Bronchial epithelial cell (primary cell): ENCODE measurements at regions not wholly inside any gene's neighbourhood (a gene's known extent, or its start where the extent isn't known, plus 50 kb on each side); places are given as distances from the start of the nearest gene placed in this dataset.
A peak's percentile ranks its signal among the peaks of the same experiment; 100 is the strongest.

ENCODE experiments used
- DNase-seq: peaks from one replicate; pipeline ENCODE4 v3.0.0-alpha.2; 2010; ENCODE audit warnings: low read depth
- FAIRE-seq: peaks from 2 replicates; lab custom pipeline; 2011; peaks lifted over from hg19 to GRCh38; lab: Jason Lieb, UNC
- H3K27me3 ChIP-seq: 2 replicates; pipeline ENCODE4 v1.5.1; 2011; ENCODE audit warnings: low read length; ENCODE audit not compliant: control insufficient read depth, insufficient read depth
- H3K36me3 ChIP-seq: 2 replicates; pipeline ENCODE4 v1.5.1; 2011; ENCODE audit warnings: low read length; ENCODE audit not compliant: control insufficient read depth, insufficient read depth
- H3K4me3 ChIP-seq: 2 replicates; pipeline ENCODE4 v1.5.1; 2011; ENCODE audit warnings: mild to moderate bottlenecking, low read depth, low read length, control low read depth
- TF ChIP-seq, protein P1 (sequence below): IDR thresholded peaks from 2 replicates; pipeline ENCODE4 v1.5.1; 2011; ENCODE audit warnings: mild to moderate bottlenecking, moderate library complexity, low read length, control low read depth, inconsistent platforms; ENCODE audit not compliant: insufficient read depth, severe bottlenecking

- no peaks in the 10 kb centered on the region for H3K36me3 ChIP-seq
- H3K27me3 ChIP-seq, result no peaks in the 10 kb centered on the region
- peak; percentile 28 for FAIRE-seq
- DNase-seq, result no peak
- TF ChIP-seq, protein P1, sequence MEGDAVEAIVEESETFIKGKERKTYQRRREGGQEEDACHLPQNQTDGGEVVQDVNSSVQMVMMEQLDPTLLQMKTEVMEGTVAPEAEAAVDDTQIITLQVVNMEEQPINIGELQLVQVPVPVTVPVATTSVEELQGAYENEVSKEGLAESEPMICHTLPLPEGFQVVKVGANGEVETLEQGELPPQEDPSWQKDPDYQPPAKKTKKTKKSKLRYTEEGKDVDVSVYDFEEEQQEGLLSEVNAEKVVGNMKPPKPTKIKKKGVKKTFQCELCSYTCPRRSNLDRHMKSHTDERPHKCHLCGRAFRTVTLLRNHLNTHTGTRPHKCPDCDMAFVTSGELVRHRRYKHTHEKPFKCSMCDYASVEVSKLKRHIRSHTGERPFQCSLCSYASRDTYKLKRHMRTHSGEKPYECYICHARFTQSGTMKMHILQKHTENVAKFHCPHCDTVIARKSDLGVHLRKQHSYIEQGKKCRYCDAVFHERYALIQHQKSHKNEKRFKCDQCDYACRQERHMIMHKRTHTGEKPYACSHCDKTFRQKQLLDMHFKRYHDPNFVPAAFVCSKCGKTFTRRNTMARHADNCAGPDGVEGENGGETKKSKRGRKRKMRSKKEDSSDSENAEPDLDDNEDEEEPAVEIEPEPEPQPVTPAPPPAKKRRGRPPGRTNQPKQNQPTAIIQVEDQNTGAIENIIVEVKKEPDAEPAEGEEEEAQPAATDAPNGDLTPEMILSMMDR, result no peak
- H3K4me3 ChIP-seq, result no peak overlapping the region
Measured at GRCh38 chr12:77584860-77585259, 245.8 kb upstream of the NAV3 start.

GRCh38 chr12:77578466-77579220, 252.1 kb upstream of the NAV3 start:
- Histone ChIP-seq H3K27me3 (no peaks in the 10 kb centered on the region), H3K4me3 (no peak overlapping the region), H3K36me3 (no peaks in the 10 kb centered on the region)
- DNase-seq (no peak), FAIRE-seq (no peak)
- TF ChIP-seq, protein P1, result no peak

- TF ChIP-seq, protein P1, result no peak
- H3K27me3 ChIP-seq, result no peaks in the 10 kb centered on the region
- no peak overlapping the region for H3K4me3 ChIP-seq
- no peak for DNase-seq
- no peak for FAIRE-seq
- no peaks in the 10 kb centered on the region for H3K36me3 ChIP-seq
Measured at GRCh38 chr12:77577791-77578190, 252.9 kb upstream of the NAV3 start.

GRCh38 chr12:77575376-77575919, 255.2 kb upstream of the NAV3 start:
- no peaks in the 10 kb centered on the region for H3K36me3 ChIP-seq
- FAIRE-seq (no peak), DNase-seq (no peak)

DNA sequence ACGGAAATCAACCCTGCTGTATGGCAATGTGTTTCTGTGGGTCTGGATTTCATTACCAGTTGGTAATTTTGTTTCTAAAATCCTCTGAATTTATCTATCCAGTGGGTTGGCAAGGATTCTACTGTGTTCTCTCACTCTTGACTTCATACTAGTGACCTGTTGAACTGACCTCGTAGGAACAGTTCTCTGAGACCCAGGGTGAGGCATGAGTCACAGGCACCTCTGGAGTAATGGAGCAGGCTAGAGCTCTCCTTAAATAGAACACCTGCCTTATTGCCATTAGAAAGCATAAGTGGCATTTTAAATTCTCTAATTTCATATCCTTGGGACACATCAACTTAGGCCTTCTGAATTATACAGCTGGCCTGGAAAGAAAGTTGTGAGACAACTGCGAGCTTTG, 258.3 kb upstream of the NAV3 start:
- peak; percentile 1 for DNase-seq
- TF ChIP-seq, protein P1, result no peak
- Histone ChIP-seq H3K36me3 (no peaks in the 10 kb centered on the region), H3K27me3 (no peaks in the 10 kb centered on the region), H3K4me3 (no peak overlapping the region)
- FAIRE-seq, result no peak

More at GRCh38 chr12:77575376-77575919, 255.2 kb upstream of the NAV3 start:
- no peaks in the 10 kb centered on the region for H3K27me3 ChIP-seq
- TF ChIP-seq, protein P1, result no peak
- H3K4me3 ChIP-seq, result no peak overlapping the region
